K562 (cell line): ENCODE measurements at regions not wholly inside any gene's neighbourhood (a gene's known extent, or its start where the extent isn't known, plus 50 kb on each side); places are given as distances from the start of the nearest gene placed in this dataset.

ENCODE experiments used
- ATAC-seq: fragments of 200-7000 bp; cut with Tn5 transposase; 3 replicates; pipeline ENCODE4 v1.9.1; 2020; ENCODE audit warnings: moderate library complexity
- BruUV-seq: library from RNA; stranded (reverse); fragments of 400-500 nt; replicated peaks from 2 replicates; lab custom pipeline; 2021; lab: Mats Ljungman, UMichigan
- CTCF ChIA-PET: fragments of 300-600 bp; formaldehyde crosslinking; extraction: SDS; loops from one replicate; lab custom pipeline; 2021; ENCODE audit warnings: low intra/inter-chr PET ratio; lab: Yijun Ruan, JAX
- POLR2A ChIA-PET: fragments of 300-600, 350-650 bp; sonication (Branson Sonifier 250); formaldehyde crosslinking; extraction: SDS; loops from one replicate; lab custom pipeline; 2021; ENCODE audit warnings: antibody characterized with exemption, inconsistent platforms; lab: Yijun Ruan, JAX
- DNase-seq, 4 experiments: peaks; one replicate each; pipeline versions ENCODE4 v3.0.0 to v3.0.0-alpha.2; 2011 to 2018; ENCODE audit warnings: low spot score in 3 of 4, mixed read lengths in 3 of 4; ENCODE audit errors: extremely low read depth in 1 of 4
- FAIRE-seq: peaks from 2 replicates; lab custom pipeline; 2011; peaks lifted over from hg19 to GRCh38; lab: Jason Lieb, UNC
- H2AFZ ChIP-seq: 2 replicates; pipeline ENCODE4 v1.6.0; 2011; ENCODE audit warnings: low read depth, low read length, control low read depth, inconsistent platforms
- H3K27ac ChIP-seq: fragments of 200-600 bp; 3 replicates; pipeline ENCODE4 v1.8.0; 2011; ENCODE audit warnings: low read depth, mild to moderate bottlenecking, control low read depth, inconsistent platforms, low read length, moderate library complexity, mixed read lengths; ENCODE audit errors: extremely low read depth
- H3K27me3 ChIP-seq, 2 experiments: fragments of 300-600 bp in 1 of 2; 2 replicates in 1 of 2; 3 replicates in 1 of 2; pipeline versions ENCODE4 v1.6.0 to v1.8.0; 2011; ENCODE audit warnings: inconsistent platforms in 2 of 2, low read length in 2 of 2, mild to moderate bottlenecking in 1 of 2, mixed read lengths in 1 of 2, moderate library complexity in 1 of 2; ENCODE audit not compliant: control insufficient read depth in 2 of 2, insufficient read depth in 2 of 2
- H3K36me3 ChIP-seq: fragments of 300-600 bp; 3 replicates; pipeline ENCODE4 v1.8.0; 2011; ENCODE audit warnings: mild to moderate bottlenecking, low read length, inconsistent platforms; ENCODE audit not compliant: control insufficient read depth, insufficient read depth
- H3K4me1 ChIP-seq, 2 experiments: fragments of 200-600 bp in 1 of 2; replicated peaks in 1 of 2; 2 replicates in 1 of 2; 3 replicates in 1 of 2; pipeline versions ENCODE4 v1.5.1 to v1.8.0; 2011; ENCODE audit warnings: inconsistent platforms in 2 of 2, low read length in 2 of 2, mild to moderate bottlenecking in 1 of 2, mixed read lengths in 1 of 2, moderate library complexity in 1 of 2; ENCODE audit not compliant: control insufficient read depth in 2 of 2, insufficient read depth in 2 of 2
- H3K4me2 ChIP-seq: 2 replicates; pipeline ENCODE4 v1.6.1; 2011; ENCODE audit warnings: low read length, control low read depth, inconsistent platforms, mixed read lengths; ENCODE audit not compliant: insufficient read depth
- H3K4me3 ChIP-seq: fragments of 200-600 bp; sonication (generic), shearing (Covaris generic); 2 replicates; pipeline ENCODE4 v1.5.1; 2016; ENCODE audit warnings: control low read depth, inconsistent platforms
- H3K79me2 ChIP-seq: fragments of 200-600 bp; 3 replicates; pipeline ENCODE4 v1.8.0; 2011; ENCODE audit warnings: low read length, inconsistent platforms; ENCODE audit not compliant: control insufficient read depth, insufficient read depth
- H3K9ac ChIP-seq, 2 experiments: 2 replicates each; pipeline versions ENCODE4 v1.6.0 to v1.6.1; 2011; ENCODE audit warnings: low read depth in 2 of 2, low read length in 2 of 2, control low read depth in 1 of 2, inconsistent platforms in 1 of 2, mild to moderate bottlenecking in 1 of 2, mixed read lengths in 1 of 2; ENCODE audit not compliant: insufficient read depth in 1 of 2
- H3K9me1 ChIP-seq: one replicate; pipeline ENCODE4 v1.6.0; 2011; ENCODE audit warnings: inconsistent platforms, mild to moderate bottlenecking, low read length, moderate library complexity; ENCODE audit not compliant: control insufficient read depth, insufficient read depth
- H3K9me3 ChIP-seq: replicated peaks from 2 replicates; pipeline ENCODE4 v1.5.1; 2011; ENCODE audit warnings: low read depth, low read length, inconsistent platforms; ENCODE audit not compliant: control insufficient read depth, insufficient read depth
- H4K20me1 ChIP-seq: replicated peaks from 2 replicates; pipeline ENCODE4 v1.6.1; 2011; ENCODE audit warnings: low read length, inconsistent platforms, mixed read lengths; ENCODE audit not compliant: control insufficient read depth, insufficient read depth
- CBX5 ChIP-seq: IDR thresholded peaks from 2 replicates; pipeline ENCODE4 v1.6.1; 2014; ENCODE audit warnings: low read depth, borderline replicate concordance
- ELF4 ChIP-seq: fragments of 450-650 bp; formaldehyde crosslinking; IDR thresholded peaks from 2 replicates; pipeline ENCODE4 v1.4.0; 2022; ENCODE audit warnings: missing genetic modification characterization
- GTF2F1 ChIP-seq: IDR thresholded peaks from 2 replicates; pipeline ENCODE4 v1.6.1; 2011; ENCODE audit warnings: low read depth, low read length, improper control_type of control experiment
- HIVEP1 ChIP-seq: fragments of 250-450 bp; sonication (Bioruptor Pico); IDR thresholded peaks from 2 replicates; pipeline ENCODE4 v1.4.0; 2020; ENCODE audit warnings: mild to moderate bottlenecking
- HMGN3 ChIP-seq: IDR thresholded peaks from 2 replicates; pipeline ENCODE4 v1.6.1; 2011; ENCODE audit warnings: borderline replicate concordance, low read depth, mild to moderate bottlenecking, mixed read lengths, low read length; ENCODE audit not compliant: insufficient read length; ENCODE audit errors: extremely low read depth
- HOXB6 ChIP-seq: fragments of 250-450 bp; sonication (Bioruptor Pico); IDR thresholded peaks from 2 replicates; pipeline ENCODE4 v1.5.1; 2022; ENCODE audit warnings: mild to moderate bottlenecking, borderline replicate concordance
- NCOA2 ChIP-seq, 2 experiments: fragments of 450-650 bp; IDR thresholded peaks; 2 replicates each; pipeline ENCODE4 v1.6.1; 2018; ENCODE audit warnings: mild to moderate bottlenecking in 2 of 2, moderate library complexity in 1 of 2; ENCODE audit not compliant: partially characterized antibody in 2 of 2
- NFE2L1 ChIP-seq: fragments of 450-650 bp; IDR thresholded peaks from 2 replicates; pipeline ENCODE4 v1.6.1; 2016; ENCODE audit warnings: missing genetic modification characterization, low read depth, mild to moderate bottlenecking, missing compliant biosample characterization, moderate library complexity, borderline replicate concordance
- SIRT6 ChIP-seq: IDR thresholded peaks from one replicate; pipeline ENCODE4 v1.6.1; 2012; ENCODE audit warnings: low read depth, mild to moderate bottlenecking, control low read depth, inconsistent platforms, low read length, moderate library complexity
- ZNF507 ChIP-seq: conservative IDR thresholded peaks from 2 replicates; pipeline ENCODE4 v1.6.1; 2017; ENCODE audit warnings: missing genetic modification characterization, missing compliant biosample characterization
- WGBS: fragments of 100-300 bp; shearing (Covaris generic); methylation state at CpG from one replicate; pipeline ENCODE4 v1.1.6; 2016; ENCODE audit warnings: low coverage, mixed read lengths; ENCODE audit not compliant: insufficient coverage; ENCODE audit errors: missing lambda C conversion rate; 5-methylcytosine and 5-hydroxymethylcytosine counted together
- in situ Hi-C: fragments of 300-500 bp; cut with MboI; formaldehyde crosslinking; loops from 4 replicates; pipeline ENCODE4 v1.15.0; 2018; ENCODE audit warnings: inconsistent platforms, mixed read lengths
- intact Hi-C: fragments of 100-400 bp; cut with micrococcal nuclease; formaldehyde crosslinking; loops from 2 replicates; pipeline ENCODE4 v1.14.2; 2022
- TF ChIP-seq, protein P1 (sequence below): IDR thresholded peaks from 2 replicates; pipeline ENCODE4 v1.6.1; 2016; ENCODE audit warnings: missing genetic modification characterization, missing compliant biosample characterization

DNA sequence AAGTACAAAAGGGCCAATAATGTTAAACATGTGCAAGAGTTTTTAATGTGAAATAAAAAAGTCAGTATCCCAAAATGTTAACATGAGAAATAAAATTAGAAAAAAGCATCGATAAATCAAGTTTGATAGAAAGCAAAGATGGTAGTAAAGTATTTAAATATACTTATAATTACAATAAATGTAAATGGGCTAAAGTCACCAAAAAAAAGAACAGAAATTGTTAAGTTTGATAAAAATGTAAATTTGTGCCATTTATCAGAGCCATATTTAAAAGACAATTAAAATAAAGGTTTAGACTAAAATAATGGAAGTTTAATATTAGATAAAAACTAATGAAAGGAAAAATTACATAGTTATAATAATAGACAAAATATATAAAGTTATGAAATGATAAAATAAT, 500.5 kb downstream of the TMEM232 start:
- Histone ChIP-seq H3K27me3 (no peaks in the 10 kb centered on the region), H3K4me2 (no peak overlapping the region), H3K9me3 (no peaks in the 10 kb centered on the region; the same call in 1 of the 2 replicates), H3K79me2 (no peaks in the 10 kb centered on the region), H4K20me1 (no peaks in the 10 kb centered on the region), H3K9me1 (no peaks in the 10 kb centered on the region), H2AFZ (no peak overlapping the region), H3K36me3 (no peaks in the 10 kb centered on the region), H3K4me1 (no peaks in the 10 kb centered on the region), H3K27ac (no peak overlapping the region), H3K9ac (no peak overlapping the region), H3K4me3 (no peak overlapping the region)
- in situ Hi-C loops, result no loop called here
- BruUV-seq, result no TSS peak
- DNase-seq, result no peak
- POLR2A ChIA-PET, result no interaction called here
- 4% methylated on average over 1 of the region's 1 CpG for WGBS
- ATAC-seq, result no peak
- no peak for FAIRE-seq
- CTCF ChIA-PET, result no interaction called here
- TF ChIP-seq ZNF507 (tag) (peak; percentile 91), HIVEP1 (CRISPR knock-in tag) (no peak)
- intact Hi-C loops, result no loop called here

DNA sequence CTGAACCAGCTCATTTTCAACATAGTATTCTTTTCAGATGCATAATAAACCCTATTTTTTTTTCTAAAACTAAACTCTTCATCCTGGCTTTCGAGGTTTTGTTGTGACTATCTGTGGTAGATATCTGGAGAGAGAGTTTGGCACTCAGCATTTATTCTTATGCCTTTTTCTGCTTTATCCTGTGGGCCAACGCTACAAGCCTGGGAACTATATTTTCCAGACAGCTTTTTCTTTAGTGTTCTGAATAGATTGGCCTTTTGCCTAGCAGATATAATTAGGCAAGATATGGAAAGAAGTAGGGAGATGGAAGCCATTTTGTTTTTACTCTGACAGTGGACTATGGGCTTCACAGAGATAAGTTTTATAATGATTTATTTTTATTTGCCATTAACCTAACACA, 486.7 kb downstream of the TMEM232 start:
- Histone ChIP-seq H3K9ac (no peak overlapping the region), H3K27me3 (no peaks in the 10 kb centered on the region), H3K27ac (no peak overlapping the region), H3K4me3 (no peak overlapping the region), H3K4me1 (no peaks in the 10 kb centered on the region), H4K20me1 (no peaks in the 10 kb centered on the region), H2AFZ (no peak overlapping the region), H3K9me3 (no peaks in the 10 kb centered on the region), H3K36me3 (no peaks in the 10 kb centered on the region), H3K79me2 (no peaks in the 10 kb centered on the region), H3K4me2 (no peak overlapping the region), H3K9me1 (no peaks in the 10 kb centered on the region)
- intact Hi-C loops, result no loop called here
- WGBS, result 0% methylated on average over 2 of the region's 2 CpGs
- ChIA-PET POLR2A (no interaction called here), CTCF (no interaction called here)
- ATAC-seq (no peak), FAIRE-seq (no peak), DNase-seq (no peak)
- in situ Hi-C loops, result no loop called here
- TF ChIP-seq ELF4 (CRISPR knock-in tag) (no peak), NFE2L1 (tag) (no peak), SIRT6 (no peak), GTF2F1 (no peak), NCOA2 (IDR thresholded peaks at IDR 0.05; ENCODE audit: partially characterized antibody in 2 of 2) (no peak), HOXB6 (CRISPR knock-in tag) (no peak), CBX5 (no peak), HMGN3 (no peak)
- TF ChIP-seq, protein P1, sequence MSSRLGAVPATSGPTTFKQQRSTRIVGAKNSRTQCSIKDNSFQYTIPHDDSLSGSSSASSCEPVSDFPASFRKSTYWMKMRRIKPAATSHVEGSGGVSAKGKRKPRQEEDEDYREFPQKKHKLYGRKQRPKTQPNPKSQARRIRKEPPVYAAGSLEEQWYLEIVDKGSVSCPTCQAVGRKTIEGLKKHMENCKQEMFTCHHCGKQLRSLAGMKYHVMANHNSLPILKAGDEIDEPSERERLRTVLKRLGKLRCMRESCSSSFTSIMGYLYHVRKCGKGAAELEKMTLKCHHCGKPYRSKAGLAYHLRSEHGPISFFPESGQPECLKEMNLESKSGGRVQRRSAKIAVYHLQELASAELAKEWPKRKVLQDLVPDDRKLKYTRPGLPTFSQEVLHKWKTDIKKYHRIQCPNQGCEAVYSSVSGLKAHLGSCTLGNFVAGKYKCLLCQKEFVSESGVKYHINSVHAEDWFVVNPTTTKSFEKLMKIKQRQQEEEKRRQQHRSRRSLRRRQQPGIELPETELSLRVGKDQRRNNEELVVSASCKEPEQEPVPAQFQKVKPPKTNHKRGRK (tag), result no peak
- BruUV-seq, result no TSS peak
